ENCODE measurements at regions not wholly inside any gene's neighbourhood (a gene's known extent, or its start where the extent isn't known, plus 50 kb on each side); places are given as distances from the start of the nearest gene placed in this dataset.

- TF ChIP-seq CHD2 (IDR thresholded peaks at IDR 0.05; ENCODE audit: low read length, partially characterized antibody) (no peak), POLR2AphosphoS5 (IDR thresholded peaks at IDR 0.05; ENCODE audit: low read depth, low read length) (no peak), USF1 (IDR thresholded peaks at IDR 0.05; ENCODE audit: borderline replicate concordance, low read depth) (no peak), CTCF (IDR thresholded peaks at IDR 0.05) (no peak), FOXM1 (IDR thresholded peaks at IDR 0.05; ENCODE audit: low read depth) (no peak), EP300 (IDR thresholded peaks at IDR 0.05; ENCODE audit: borderline replicate concordance in 1 of 2, low read depth in 1 of 2, low read length in 1 of 2) (no peak), RFX5 (IDR thresholded peaks at IDR 0.05; ENCODE audit: low read length) (no peak)
Measured at GRCh38 chr11:96621161-96621560, 231.3 kb downstream of the JRKL start (continued).

- 44% methylated on average over 6 of the region's 6 CpGs for WGBS (ENCODE audit: low lambda C conversion rate)
- Histone ChIP-seq H3K9ac (no peak overlapping the region), H4K20me1 (ENCODE audit: insufficient read depth) (no peaks in the 10 kb centered on the region), H3K79me2 (ENCODE audit: insufficient read depth) (no peaks in the 10 kb centered on the region), H3F3A (replicated peaks; ENCODE audit: insufficient read depth) (no peaks in the 10 kb centered on the region), H3K27me3 (ENCODE audit: insufficient read depth) (no peaks in the 10 kb centered on the region), H3K9me3 (no peaks in the 10 kb centered on the region), H3K4me3 (ENCODE audit: low read depth in 2 of 2, low read length in 1 of 2) (no peak overlapping the region), H3K4me2 (no peak overlapping the region), H2AFZ (ENCODE audit: low read depth) (no peak overlapping the region), H3K4me1 (ENCODE audit: control insufficient read depth in 1 of 2, insufficient read depth in 2 of 2, low read depth in 1 of 2, low read length in 1 of 2) (no peaks in the 10 kb centered on the region), H3K36me3 (replicated peaks in 1 of 2; ENCODE audit: control insufficient read depth in 1 of 2, insufficient read depth in 2 of 2, low read length in 1 of 2) (no peaks in the 10 kb centered on the region), H3K9me2 (no peaks in the 10 kb centered on the region), H3K27ac (ENCODE audit: low read depth in 2 of 2, low read length in 1 of 2) (no peak overlapping the region)
- POLR2A ChIA-PET = no interaction called here
- no peak for DNase-seq
- no peak for TF ChIP-seq IRF3 (IDR thresholded peaks at IDR 0.05; ENCODE audit: low read depth, low read length)
- no peak for TF ChIP-seq TCF12 (IDR thresholded peaks at IDR 0.05)
- TF ChIP-seq FOXJ3 (CRISPR knock-in tag; IDR thresholded peaks at IDR 0.05) = no peak
- CTCF ChIA-PET = no interaction called here
Measured at GRCh38 chr11:96622026-96622634, 232.3 kb downstream of the JRKL start.

- Histone ChIP-seq H2AFZ (ENCODE audit: low read depth) (no peak overlapping the region), H3K9ac (no peak overlapping the region), H3K79me2 (ENCODE audit: insufficient read depth) (no peaks in the 10 kb centered on the region), H3K27me3 (ENCODE audit: insufficient read depth) (no peaks in the 10 kb centered on the region), H3K36me3 (replicated peaks in 1 of 2; ENCODE audit: control insufficient read depth in 1 of 2, insufficient read depth in 2 of 2, low read length in 1 of 2) (no peaks in the 10 kb centered on the region), H3K4me2 (no peak overlapping the region), H3F3A (replicated peaks; ENCODE audit: insufficient read depth) (no peaks in the 10 kb centered on the region), H3K4me3 (ENCODE audit: low read depth in 2 of 2, low read length in 1 of 2) (no peak overlapping the region), H3K27ac (ENCODE audit: low read depth in 2 of 2, low read length in 1 of 2) (no peak overlapping the region), H3K9me2 (no peaks in the 10 kb centered on the region), H3K9me3 (no peaks in the 10 kb centered on the region), H4K20me1 (ENCODE audit: insufficient read depth) (no peaks in the 10 kb centered on the region), H3K4me1 (ENCODE audit: control insufficient read depth in 1 of 2, insufficient read depth in 2 of 2, low read depth in 1 of 2, low read length in 1 of 2) (no peaks in the 10 kb centered on the region)
- ChIA-PET CTCF (no interaction called here), POLR2A (no interaction called here)
- WGBS (ENCODE audit: low lambda C conversion rate) = 53% methylated on average over 2 of the region's 2 CpGs
- no peak for DNase-seq
- no peak for TF ChIP-seq RAD21 (IDR thresholded peaks at IDR 0.05; ENCODE audit: low read length)
- no peak for TF ChIP-seq RCOR1 (IDR thresholded peaks at IDR 0.05; ENCODE audit: low read length)
- no peak for TF ChIP-seq POLR2AphosphoS5 (IDR thresholded peaks at IDR 0.05; ENCODE audit: low read depth, low read length)
- no peak for TF ChIP-seq TAF1 (IDR thresholded peaks at IDR 0.05; ENCODE audit: borderline replicate concordance, low read depth, low read length)
- no peak for TF ChIP-seq TCF12 (IDR thresholded peaks at IDR 0.05)
- TF ChIP-seq CTCF (IDR thresholded peaks at IDR 0.05) = no peak
- no peak for TF ChIP-seq USF1 (IDR thresholded peaks at IDR 0.05; ENCODE audit: borderline replicate concordance, low read depth)
- TF ChIP-seq SIN3A (IDR thresholded peaks at IDR 0.05; ENCODE audit: borderline replicate concordance, low read depth, low read length) = no peak
- TF ChIP-seq FOSL2 (IDR thresholded peaks at IDR 0.05; ENCODE audit: borderline replicate concordance, low read depth) = no peak
- TF ChIP-seq NRF1 (IDR thresholded peaks at IDR 0.05; ENCODE audit: low read depth, low read length) = no peak
- no peak for TF ChIP-seq ELF1 (IDR thresholded peaks at IDR 0.05)
- no peak for TF ChIP-seq FOXM1 (IDR thresholded peaks at IDR 0.05; ENCODE audit: low read depth)
- no peak for TF ChIP-seq RXRA (IDR thresholded peaks at IDR 0.05; ENCODE audit: borderline replicate concordance, low read depth)
Measured at GRCh38 chr11:96624126-96624525, 234.3 kb downstream of the JRKL start.

Data from SK-N-SH (cell line).